ENCODE measurements at regions not wholly inside any gene's neighbourhood (a gene's known extent, or its start where the extent isn't known, plus 50 kb on each side); places are given as distances from the start of the nearest gene placed in this dataset.

DNA sequence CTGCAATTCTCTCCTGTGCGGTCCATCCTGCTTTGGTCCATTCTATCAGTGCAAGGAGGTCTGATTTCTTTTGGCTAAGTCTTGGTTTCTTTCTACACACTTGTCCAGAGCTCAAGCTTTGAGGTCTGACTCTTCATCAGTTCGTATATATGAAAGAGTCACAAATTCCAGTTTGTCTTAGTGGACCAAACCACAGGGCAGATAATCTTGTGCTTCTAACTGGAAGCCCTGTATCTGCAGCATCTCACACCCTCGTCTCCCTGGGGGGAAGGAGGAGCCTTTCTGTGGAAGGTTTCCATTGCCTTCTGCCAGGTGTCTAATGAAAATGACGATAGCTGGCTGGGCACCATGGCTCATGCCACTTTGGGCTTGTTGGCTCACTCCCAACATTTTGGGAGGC is 148.5 kb downstream of the SPP2 start:
- Mint-ChIP-seq H3K9me3 (ENCODE audit: low read depth, unreplicated experiment) (no peaks in the 10 kb centered on the region), H3K4me1 (ENCODE audit: low read depth, unreplicated experiment) (peaks cover 45% of the 10 kb centered on the region), H3K27me3 (ENCODE audit: unreplicated experiment) (peaks cover 18% of the 10 kb centered on the region), H3K4me3 (ENCODE audit: low read depth, unreplicated experiment) (no peak overlapping the region), H3K36me3 (ENCODE audit: insufficient read depth, unreplicated experiment) (peaks cover 8% of the 10 kb centered on the region), H3K27ac (ENCODE audit: unreplicated experiment) (no peak overlapping the region)
- no peak for DNase-seq
- no TSS peak for BruUV-seq (replicated peaks)
- intact Hi-C loops (cut with micrococcal nuclease; ENCODE audit: unreplicated experiment), result no loop called here
- CTCF ChIA-PET, result interaction anchor here (0.6 kb wide), 1 partner anchor 934 kb away, joined by 3 read pairs; no protein-coding TSS in a partner anchor
- TF ChIP-seq, protein P1, sequence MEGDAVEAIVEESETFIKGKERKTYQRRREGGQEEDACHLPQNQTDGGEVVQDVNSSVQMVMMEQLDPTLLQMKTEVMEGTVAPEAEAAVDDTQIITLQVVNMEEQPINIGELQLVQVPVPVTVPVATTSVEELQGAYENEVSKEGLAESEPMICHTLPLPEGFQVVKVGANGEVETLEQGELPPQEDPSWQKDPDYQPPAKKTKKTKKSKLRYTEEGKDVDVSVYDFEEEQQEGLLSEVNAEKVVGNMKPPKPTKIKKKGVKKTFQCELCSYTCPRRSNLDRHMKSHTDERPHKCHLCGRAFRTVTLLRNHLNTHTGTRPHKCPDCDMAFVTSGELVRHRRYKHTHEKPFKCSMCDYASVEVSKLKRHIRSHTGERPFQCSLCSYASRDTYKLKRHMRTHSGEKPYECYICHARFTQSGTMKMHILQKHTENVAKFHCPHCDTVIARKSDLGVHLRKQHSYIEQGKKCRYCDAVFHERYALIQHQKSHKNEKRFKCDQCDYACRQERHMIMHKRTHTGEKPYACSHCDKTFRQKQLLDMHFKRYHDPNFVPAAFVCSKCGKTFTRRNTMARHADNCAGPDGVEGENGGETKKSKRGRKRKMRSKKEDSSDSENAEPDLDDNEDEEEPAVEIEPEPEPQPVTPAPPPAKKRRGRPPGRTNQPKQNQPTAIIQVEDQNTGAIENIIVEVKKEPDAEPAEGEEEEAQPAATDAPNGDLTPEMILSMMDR (IDR thresholded peaks at IDR 0.05; ENCODE audit: unreplicated experiment), result no peak

DNA sequence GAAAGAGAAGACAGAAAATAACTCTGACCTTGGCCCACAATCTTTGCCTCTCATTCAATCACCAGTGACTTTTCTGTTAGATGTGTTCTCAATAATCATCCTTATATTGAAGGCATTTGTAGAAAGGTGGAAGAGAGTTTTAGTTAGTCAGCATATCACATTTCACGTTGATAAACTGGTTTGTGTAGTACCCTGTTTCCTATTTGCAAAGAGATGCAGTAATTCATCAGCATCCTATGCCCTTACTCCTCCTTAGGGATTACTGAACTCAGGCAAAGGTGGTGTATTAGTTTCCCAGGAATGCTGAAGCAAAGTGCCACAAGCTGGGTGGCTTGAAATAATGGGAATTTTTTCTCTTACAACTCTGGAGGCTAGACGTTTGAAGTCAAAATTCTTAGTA is 145.0 kb downstream of the SPP2 start:
- CTCF ChIA-PET, result no interaction called here
- no peaks in the 10 kb centered on the region for H3K36me3 Mint-ChIP-seq (ENCODE audit: insufficient read depth, unreplicated experiment)
- peaks cover 18% of the 10 kb centered on the region for H3K27me3 Mint-ChIP-seq (ENCODE audit: unreplicated experiment)
- TF ChIP-seq, protein P1 (IDR thresholded peaks at IDR 0.05; ENCODE audit: unreplicated experiment), result no peak
- no peak overlapping the region for H3K4me3 Mint-ChIP-seq (ENCODE audit: low read depth, unreplicated experiment)
- no TSS peak for BruUV-seq (replicated peaks)
- H3K9me3 Mint-ChIP-seq (ENCODE audit: low read depth, unreplicated experiment), result no peaks in the 10 kb centered on the region
- H3K27ac Mint-ChIP-seq (ENCODE audit: unreplicated experiment), result no peak overlapping the region
- no peak for DNase-seq
- intact Hi-C loops (cut with micrococcal nuclease; ENCODE audit: unreplicated experiment), result no loop called here
- peaks cover 27% of the 10 kb centered on the region for H3K4me1 Mint-ChIP-seq (ENCODE audit: low read depth, unreplicated experiment)

DNA sequence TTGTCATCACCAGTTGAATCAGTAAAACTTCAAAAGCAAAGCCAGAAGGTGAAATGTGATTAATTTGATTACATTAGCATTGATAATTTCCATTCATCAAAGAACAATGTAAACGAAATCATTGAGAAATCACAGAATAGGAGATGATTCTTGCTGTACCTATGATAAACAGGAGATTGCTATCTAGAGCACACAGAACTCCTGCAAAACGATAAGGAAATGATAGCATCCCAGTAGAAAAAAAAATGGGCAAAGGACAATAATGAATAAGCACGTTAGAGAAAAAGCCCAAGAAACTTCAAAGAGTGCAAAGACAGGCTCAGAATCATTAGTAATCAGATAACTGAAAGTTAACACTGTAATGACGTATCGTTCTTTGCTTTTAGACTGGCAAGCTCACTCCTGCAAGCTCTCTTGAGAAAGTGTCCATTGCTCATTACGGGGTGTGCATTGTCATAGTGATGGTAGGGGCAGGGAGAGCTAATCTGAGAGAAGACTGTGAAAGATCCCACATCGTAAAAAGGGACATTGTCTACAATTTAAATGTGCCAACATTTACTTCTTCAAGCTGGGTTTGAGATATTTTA is 143.6 kb downstream of the SPP2 start:
- DNase-seq, result no peak
- Mint-ChIP-seq H3K27ac (ENCODE audit: unreplicated experiment) (no peak overlapping the region), H3K4me1 (ENCODE audit: low read depth, unreplicated experiment) (peaks cover 25% of the 10 kb centered on the region), H3K4me3 (ENCODE audit: low read depth, unreplicated experiment) (no peak overlapping the region), H3K27me3 (ENCODE audit: unreplicated experiment) (peaks cover 18% of the 10 kb centered on the region), H3K9me3 (ENCODE audit: low read depth, unreplicated experiment) (no peaks in the 10 kb centered on the region), H3K36me3 (ENCODE audit: insufficient read depth, unreplicated experiment) (no peaks in the 10 kb centered on the region)
- intact Hi-C loops (cut with micrococcal nuclease; ENCODE audit: unreplicated experiment), result no loop called here
- TF ChIP-seq, protein P1 (IDR thresholded peaks at IDR 0.05; ENCODE audit: unreplicated experiment), result no peak
- CTCF ChIA-PET, result no interaction called here
- BruUV-seq (replicated peaks), result no TSS peak

DNA sequence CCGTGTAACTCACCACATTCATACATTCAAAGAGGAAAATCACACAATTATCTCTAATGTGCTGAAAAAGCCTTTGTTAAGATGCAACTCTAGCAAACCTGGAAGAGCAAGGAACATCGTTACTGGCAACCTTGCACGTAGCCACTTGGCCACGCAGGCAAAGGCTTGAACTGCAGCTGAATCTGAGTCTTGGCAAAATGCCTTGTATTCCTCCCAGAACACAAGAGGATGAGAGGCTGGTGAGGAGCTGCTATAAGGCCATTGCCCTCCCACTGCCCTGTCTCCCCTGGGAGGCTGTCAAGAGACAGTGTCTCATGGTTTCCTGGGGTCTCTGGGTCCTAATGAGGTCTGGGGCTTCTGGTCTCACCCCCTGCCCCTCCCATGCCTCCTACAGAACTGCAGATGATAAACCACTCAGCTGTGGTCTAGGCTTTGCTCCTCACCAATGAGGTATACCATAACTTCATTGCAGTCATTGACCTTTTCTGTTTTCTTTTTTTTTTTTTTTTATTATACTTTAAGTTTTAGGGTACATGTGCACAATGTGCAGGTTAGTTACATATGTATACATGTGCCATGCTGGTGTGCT is 141.4 kb downstream of the SPP2 start:
- peaks cover 25% of the 10 kb centered on the region for H3K4me1 Mint-ChIP-seq (ENCODE audit: low read depth, unreplicated experiment)
- TF ChIP-seq, protein P1 (IDR thresholded peaks at IDR 0.05; ENCODE audit: unreplicated experiment), result no peak
- DNase-seq, result no peak
- no peaks in the 10 kb centered on the region for H3K9me3 Mint-ChIP-seq (ENCODE audit: low read depth, unreplicated experiment)
- H3K4me3 Mint-ChIP-seq (ENCODE audit: low read depth, unreplicated experiment), result no peak overlapping the region
- BruUV-seq (replicated peaks), result no TSS peak
- intact Hi-C loops (cut with micrococcal nuclease; ENCODE audit: unreplicated experiment), result no loop called here
- peaks cover 2% of the 10 kb centered on the region for H3K27me3 Mint-ChIP-seq (ENCODE audit: unreplicated experiment)
- H3K27ac Mint-ChIP-seq (ENCODE audit: unreplicated experiment), result no peak overlapping the region
- no peaks in the 10 kb centered on the region for H3K36me3 Mint-ChIP-seq (ENCODE audit: insufficient read depth, unreplicated experiment)
- CTCF ChIA-PET, result no interaction called here

Data from Calu3 (cell line).